ENCODE measurements at regions not wholly inside any gene's neighbourhood (a gene's known extent, or its start where the extent isn't known, plus 50 kb on each side); places are given as distances from the start of the nearest gene placed in this dataset.

DNA sequence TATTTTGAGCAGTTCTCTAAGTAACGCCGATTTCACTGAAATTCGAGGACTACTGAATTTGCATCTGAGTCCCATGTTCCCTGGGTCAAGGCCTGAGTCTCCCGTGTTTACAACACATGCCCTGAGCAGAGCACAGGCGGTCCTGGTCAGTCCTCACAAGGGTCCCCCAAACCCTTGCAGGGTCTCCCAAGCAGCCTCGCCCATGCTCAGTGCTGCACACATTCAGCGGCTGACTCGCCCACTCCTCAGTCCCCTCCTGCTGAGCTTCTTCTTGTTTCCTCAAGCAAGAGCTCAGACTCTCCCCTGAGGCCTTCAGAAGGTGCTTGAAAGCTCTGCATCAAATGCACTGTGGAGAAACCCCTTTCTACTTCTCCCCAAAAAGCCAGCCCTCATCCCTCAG is 114.6 kb downstream of the INHBB start:
- 93 to 95% methylated on average over 6 to 7 of the region's 8 CpGs for WGBS, 2 donors

DNA sequence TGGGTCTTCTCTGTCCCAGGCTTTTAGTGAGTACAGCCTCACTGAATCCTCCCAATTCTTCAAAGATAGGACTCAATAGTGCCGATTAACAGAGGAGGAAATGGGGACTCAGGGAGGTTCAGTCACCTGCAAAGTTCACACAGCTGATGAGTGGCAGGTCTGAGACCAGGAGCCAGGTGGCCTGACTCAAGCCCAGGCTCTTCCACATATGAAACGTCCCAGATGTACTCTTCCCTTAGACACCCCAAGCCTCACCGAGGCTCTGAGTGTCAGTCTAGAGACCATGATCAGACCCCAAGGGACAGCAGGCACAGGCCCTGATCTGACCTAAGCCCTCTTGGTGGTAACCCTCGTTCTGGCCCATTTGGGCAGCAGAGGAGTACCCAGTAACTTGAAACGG is 115.2 kb downstream of the INHBB start:
- H3K9me3 ChIP-seq: peaks cover 0 to 18% (median 6%) of the 10 kb centered on the region in 3 donors
- no peak overlapping the region for H3K27ac ChIP-seq
- intact Hi-C loops (cut with DNase I): no loop called here
- H3K4me1 ChIP-seq: peaks cover 0 to 10% (median 0%) of the 10 kb centered on the region in 3 donors
- no peaks in the 10 kb centered on the region for H3K36me3 ChIP-seq
- DNase-seq: no peak
- TF ChIP-seq, protein P1, sequence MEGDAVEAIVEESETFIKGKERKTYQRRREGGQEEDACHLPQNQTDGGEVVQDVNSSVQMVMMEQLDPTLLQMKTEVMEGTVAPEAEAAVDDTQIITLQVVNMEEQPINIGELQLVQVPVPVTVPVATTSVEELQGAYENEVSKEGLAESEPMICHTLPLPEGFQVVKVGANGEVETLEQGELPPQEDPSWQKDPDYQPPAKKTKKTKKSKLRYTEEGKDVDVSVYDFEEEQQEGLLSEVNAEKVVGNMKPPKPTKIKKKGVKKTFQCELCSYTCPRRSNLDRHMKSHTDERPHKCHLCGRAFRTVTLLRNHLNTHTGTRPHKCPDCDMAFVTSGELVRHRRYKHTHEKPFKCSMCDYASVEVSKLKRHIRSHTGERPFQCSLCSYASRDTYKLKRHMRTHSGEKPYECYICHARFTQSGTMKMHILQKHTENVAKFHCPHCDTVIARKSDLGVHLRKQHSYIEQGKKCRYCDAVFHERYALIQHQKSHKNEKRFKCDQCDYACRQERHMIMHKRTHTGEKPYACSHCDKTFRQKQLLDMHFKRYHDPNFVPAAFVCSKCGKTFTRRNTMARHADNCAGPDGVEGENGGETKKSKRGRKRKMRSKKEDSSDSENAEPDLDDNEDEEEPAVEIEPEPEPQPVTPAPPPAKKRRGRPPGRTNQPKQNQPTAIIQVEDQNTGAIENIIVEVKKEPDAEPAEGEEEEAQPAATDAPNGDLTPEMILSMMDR (IDR thresholded peaks at IDR 0.05): no peak
- TF ChIP-seq POLR2A (IDR thresholded peaks at IDR 0.05): no peak
- H3K27me3 ChIP-seq: peaks cover 0 to 46% (median 0%) of the 10 kb centered on the region in 4 donors
- no peak overlapping the region for H3K4me3 ChIP-seq
- 71 to 88% methylated on average over 1 to 5 of the region's 5 CpGs for WGBS, 2 donors

More for the DNA sequence above, 114.6 kb downstream of the INHBB start:
- H3K4me1 ChIP-seq: peaks cover 0 to 4% (median 0%) of the 10 kb centered on the region in 3 donors
- peaks cover 0 to 18% (median 6%) of the 10 kb centered on the region in 3 donors for H3K9me3 ChIP-seq
- H3K36me3 ChIP-seq: no peaks in the 10 kb centered on the region
- H3K27ac ChIP-seq: no peak overlapping the region
- no peak overlapping the region for H3K4me3 ChIP-seq
- peaks cover 0 to 41% (median 0%) of the 10 kb centered on the region in 4 donors for H3K27me3 ChIP-seq
- TF ChIP-seq, protein P1 (IDR thresholded peaks at IDR 0.05): no peak
- no peak for TF ChIP-seq POLR2A (IDR thresholded peaks at IDR 0.05)
- DNase-seq: no peak
- intact Hi-C loops (cut with DNase I): no loop called here

DNA sequence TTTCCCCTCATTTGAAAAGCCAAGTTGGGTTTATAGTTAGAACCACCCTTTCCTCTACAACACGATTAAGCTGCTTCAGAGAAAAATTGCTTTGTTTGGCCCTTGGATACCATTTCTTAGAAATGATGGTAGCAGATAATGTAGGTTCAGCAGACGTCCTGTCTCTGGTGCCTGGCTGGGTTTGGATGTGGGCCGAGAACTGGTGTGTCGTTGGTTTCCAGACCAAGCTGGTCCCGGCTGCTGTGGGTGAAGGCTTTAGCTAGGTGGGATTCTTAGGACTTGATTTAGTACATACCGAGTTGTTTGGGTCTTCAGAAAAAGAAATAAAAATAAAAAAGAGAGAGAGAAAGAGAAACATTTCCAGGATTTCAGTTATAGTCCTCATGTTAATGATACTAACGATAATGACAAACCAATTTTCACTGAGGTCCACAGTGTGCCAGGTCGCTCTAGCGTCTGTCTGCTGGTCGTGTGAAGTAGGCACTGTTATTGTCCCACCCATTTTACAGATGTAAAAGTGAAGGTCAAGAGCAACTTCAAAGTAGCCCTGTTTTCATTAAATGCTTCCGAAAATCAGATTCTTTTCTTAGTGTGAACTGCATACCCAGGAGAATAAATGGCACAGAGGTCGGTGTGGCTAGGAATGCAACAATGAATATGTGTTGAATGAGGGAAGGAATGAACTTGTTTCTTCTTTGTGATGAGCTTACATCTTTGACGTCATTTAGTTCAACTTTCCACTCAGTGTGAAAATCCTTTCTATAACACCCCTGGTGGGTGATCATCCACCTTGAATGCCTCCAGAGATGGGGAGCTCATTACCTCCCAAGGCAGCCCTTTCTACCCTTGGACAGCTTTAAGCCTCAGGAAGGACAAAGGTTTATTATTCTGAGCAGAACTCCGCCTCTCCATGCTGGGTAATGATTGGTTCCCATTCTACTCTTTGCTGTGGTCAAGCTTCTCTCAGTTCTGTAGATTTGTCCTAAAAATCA is 115.9 kb downstream of the INHBB start:
- DNase-seq: no peak
- Histone ChIP-seq H3K27me3 (peaks cover 0 to 51% (median 0%) of the 10 kb centered on the region in 4 donors), H3K4me1 (peaks cover 0 to 16% (median 3%) of the 10 kb centered on the region in 3 donors), H3K36me3 (no peaks in the 10 kb centered on the region), H3K27ac (no peak overlapping the region), H3K9me3 (peaks cover 0 to 18% (median 6%) of the 10 kb centered on the region in 3 donors), H3K4me3 (no peak overlapping the region)
- TF ChIP-seq POLR2A (IDR thresholded peaks at IDR 0.05): no peak
- TF ChIP-seq, protein P1 (IDR thresholded peaks at IDR 0.05): no peak
- 78% methylated on average over 14 of the region's 14 CpGs for WGBS, 2 donors
- intact Hi-C loops (cut with DNase I): no loop called here

DNA sequence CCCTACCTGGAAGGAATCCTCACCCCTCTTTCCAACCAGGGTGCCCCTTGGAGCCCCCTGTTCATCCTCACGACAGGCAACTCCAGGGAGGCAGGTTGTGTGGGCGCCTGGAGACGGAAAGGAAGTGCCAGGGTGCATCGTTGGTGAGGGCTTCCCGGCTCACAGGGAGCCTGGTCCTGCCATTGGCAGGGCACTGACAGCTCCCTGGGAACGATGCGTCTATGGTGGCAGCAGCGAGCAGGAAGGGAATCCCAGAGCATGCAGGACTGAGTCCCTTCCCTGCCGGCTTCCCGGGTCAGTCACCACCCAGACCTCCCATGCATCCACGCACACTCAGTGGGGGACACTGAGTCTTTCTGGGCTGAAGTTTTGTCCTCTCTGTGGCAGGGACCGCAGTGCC is 117.6 kb downstream of the INHBB start:
- H3K9me3 ChIP-seq: peaks cover 0 to 10% (median 0%) of the 10 kb centered on the region in 3 donors
- no peak overlapping the region for H3K4me3 ChIP-seq
- TF ChIP-seq, protein P1 (IDR thresholded peaks at IDR 0.05): no peak
- no peak for TF ChIP-seq POLR2A (IDR thresholded peaks at IDR 0.05)
- no peak for DNase-seq
- WGBS, 2 donors: 41 to 43% methylated on average over 3 to 8 of the region's 12 CpGs
- peaks cover 0 to 66% (median 0%) of the 10 kb centered on the region in 4 donors for H3K27me3 ChIP-seq
- H3K27ac ChIP-seq: no peak overlapping the region
- intact Hi-C loops (cut with DNase I): no loop called here
- no peaks in the 10 kb centered on the region for H3K36me3 ChIP-seq
- H3K4me1 ChIP-seq: peaks cover 0 to 21% (median 3%) of the 10 kb centered on the region in 3 donors

DNA sequence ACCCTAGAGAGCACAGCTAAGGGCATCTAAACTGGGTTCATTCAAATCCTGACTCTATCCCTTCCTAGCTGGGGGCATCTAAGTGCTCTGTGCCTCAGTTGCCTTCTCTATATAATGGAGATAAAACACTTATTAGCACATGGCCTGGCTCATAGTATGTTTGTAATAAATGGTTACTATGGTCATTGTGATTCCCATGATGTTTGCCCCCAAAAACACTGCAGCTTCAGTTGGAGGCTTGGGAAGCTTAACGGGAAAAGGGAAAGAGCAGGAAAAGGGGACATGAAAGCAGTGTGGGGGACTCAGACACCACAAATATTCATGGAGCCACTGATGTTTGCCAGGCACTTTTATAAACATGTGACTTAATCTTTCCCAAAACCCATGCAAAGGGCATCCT is 118.1 kb downstream of the INHBB start:
- 0 to 25% methylated on average over 1 of the region's 1 CpG for WGBS, 2 donors
- Histone ChIP-seq H3K36me3 (no peaks in the 10 kb centered on the region), H3K4me3 (no peak overlapping the region), H3K27me3 (peaks cover 0 to 67% (median 0%) of the 10 kb centered on the region in 4 donors), H3K9me3 (peaks cover 0 to 6% (median 0%) of the 10 kb centered on the region in 3 donors), H3K4me1 (peaks cover 0 to 26% (median 3%) of the 10 kb centered on the region in 3 donors), H3K27ac (no peak overlapping the region)
- DNase-seq: no peak
- TF ChIP-seq, protein P1 (IDR thresholded peaks at IDR 0.05): no peak
- TF ChIP-seq POLR2A (IDR thresholded peaks at IDR 0.05): no peak
- intact Hi-C loops (cut with DNase I): no loop called here

All from esophagus squamous epithelium (tissue), 5 donors.